ENCODE measurements at regions not wholly inside any gene's neighbourhood (a gene's known extent, or its start where the extent isn't known, plus 50 kb on each side); places are given as distances from the start of the nearest gene placed in this dataset.

DNA sequence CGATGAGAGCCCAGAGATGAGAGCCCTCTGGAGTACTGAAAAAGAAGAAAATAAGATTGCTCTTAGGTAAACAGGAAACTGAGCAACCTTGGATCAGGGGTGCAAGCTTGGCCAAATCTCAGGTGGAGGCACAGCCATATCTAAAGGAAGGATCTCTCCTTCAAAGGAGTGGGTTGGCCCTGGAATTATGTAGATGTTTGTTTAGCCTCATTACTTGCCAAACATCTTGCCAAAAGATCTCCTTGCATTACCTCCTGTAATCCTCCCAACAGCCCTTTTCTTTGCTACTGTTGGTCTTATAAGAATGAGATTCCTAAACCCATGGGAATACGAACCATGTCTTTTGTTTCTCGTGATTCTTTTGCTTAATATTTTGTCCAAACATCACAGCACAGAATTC is 332.6 kb upstream of the NCKAP5 start:
- TF ChIP-seq, protein P1, sequence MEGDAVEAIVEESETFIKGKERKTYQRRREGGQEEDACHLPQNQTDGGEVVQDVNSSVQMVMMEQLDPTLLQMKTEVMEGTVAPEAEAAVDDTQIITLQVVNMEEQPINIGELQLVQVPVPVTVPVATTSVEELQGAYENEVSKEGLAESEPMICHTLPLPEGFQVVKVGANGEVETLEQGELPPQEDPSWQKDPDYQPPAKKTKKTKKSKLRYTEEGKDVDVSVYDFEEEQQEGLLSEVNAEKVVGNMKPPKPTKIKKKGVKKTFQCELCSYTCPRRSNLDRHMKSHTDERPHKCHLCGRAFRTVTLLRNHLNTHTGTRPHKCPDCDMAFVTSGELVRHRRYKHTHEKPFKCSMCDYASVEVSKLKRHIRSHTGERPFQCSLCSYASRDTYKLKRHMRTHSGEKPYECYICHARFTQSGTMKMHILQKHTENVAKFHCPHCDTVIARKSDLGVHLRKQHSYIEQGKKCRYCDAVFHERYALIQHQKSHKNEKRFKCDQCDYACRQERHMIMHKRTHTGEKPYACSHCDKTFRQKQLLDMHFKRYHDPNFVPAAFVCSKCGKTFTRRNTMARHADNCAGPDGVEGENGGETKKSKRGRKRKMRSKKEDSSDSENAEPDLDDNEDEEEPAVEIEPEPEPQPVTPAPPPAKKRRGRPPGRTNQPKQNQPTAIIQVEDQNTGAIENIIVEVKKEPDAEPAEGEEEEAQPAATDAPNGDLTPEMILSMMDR (IDR thresholded peaks at IDR 0.05) = no peak
- TF ChIP-seq POLR2A (IDR thresholded peaks at IDR 0.05) (no peak), EP300 (IDR thresholded peaks at IDR 0.05) (no peak), POLR2AphosphoS5 (IDR thresholded peaks at IDR 0.05) (no peak)

Measured in upper lobe of left lung (tissue), 4 donors.